ENCODE measurements at regions not wholly inside any gene's neighbourhood (a gene's known extent, or its start where the extent isn't known, plus 50 kb on each side); places are given as distances from the start of the nearest gene placed in this dataset.

- TF ChIP-seq CTCF (IDR thresholded peaks at IDR 0.05) (no peak), POLR2A (IDR thresholded peaks at IDR 0.05) (no peak)
Observed at GRCh38 chrX:118197730-118198129, 81.1 kb upstream of the KLHL13 start.

All from uterus (tissue), 2 donors.